Skeletal muscle cell (primary cell): ENCODE measurements at regions not wholly inside any gene's neighbourhood (a gene's known extent, or its start where the extent isn't known, plus 50 kb on each side); places are given as distances from the start of the nearest gene placed in this dataset.

Experiments
- DNase-seq: peaks from one replicate; pipeline ENCODE4 v3.0.0-alpha.2; 2010; ENCODE audit warnings: low read depth
- H3K4me3 ChIP-seq: 2 replicates; pipeline ENCODE4 v1.5.1; 2011; ENCODE audit warnings: low read depth, mild to moderate bottlenecking, control low read depth, low read length, moderate library complexity

GRCh38 chr4:4618847-4619246, 77.0 kb upstream of the STX18 start:
- DNase-seq, result no peak
- no peak overlapping the region for H3K4me3 ChIP-seq

- DNase-seq, result no peak
- H3K4me3 ChIP-seq, result no peak overlapping the region
Measured at GRCh38 chr4:4614925-4615678, 73.3 kb upstream of the STX18 start.

GRCh38 chr4:4613641-4614286, 71.9 kb upstream of the STX18 start:
- no peak for DNase-seq

GRCh38 chr4:4613126-4613465, 71.2 kb upstream of the STX18 start:
- no peak for DNase-seq
- H3K4me3 ChIP-seq, result no peak overlapping the region

More at GRCh38 chr4:4613641-4614286, 71.9 kb upstream of the STX18 start:
- H3K4me3 ChIP-seq, result no peak overlapping the region

GRCh38 chr4:4610672-4611071, 68.8 kb upstream of the STX18 start:
- no peak overlapping the region for H3K4me3 ChIP-seq
- no peak for DNase-seq

- no peak overlapping the region for H3K4me3 ChIP-seq
- no peak for DNase-seq
Measured at GRCh38 chr4:4609622-4610334, 67.9 kb upstream of the STX18 start.

GRCh38 chr4:4608214-4608537, 66.3 kb upstream of the STX18 start:
- DNase-seq, result no peak
- H3K4me3 ChIP-seq, result no peak overlapping the region

- no peak overlapping the region for H3K4me3 ChIP-seq
- DNase-seq, result no peak
Measured at GRCh38 chr4:4607336-4608213, 65.7 kb upstream of the STX18 start.

- DNase-seq, result no peak
- H3K4me3 ChIP-seq, result no peak overlapping the region
Measured at GRCh38 chr4:4606321-4606720, 64.5 kb upstream of the STX18 start.

GRCh38 chr4:4605849-4606248, 64.0 kb upstream of the STX18 start:
- DNase-seq, result no peak
- no peak overlapping the region for H3K4me3 ChIP-seq

GRCh38 chr4:4603592-4603991, 61.7 kb upstream of the STX18 start:
- no peak for DNase-seq
- no peak overlapping the region for H3K4me3 ChIP-seq

GRCh38 chr4:4603067-4603466, 61.2 kb upstream of the STX18 start:
- no peak for DNase-seq
- no peak overlapping the region for H3K4me3 ChIP-seq

GRCh38 chr4:4602468-4602867, 60.6 kb upstream of the STX18 start:
- H3K4me3 ChIP-seq, result no peak overlapping the region
- no peak for DNase-seq

GRCh38 chr4:4601803-4602369, 60.0 kb upstream of the STX18 start:
- no peak for DNase-seq
- H3K4me3 ChIP-seq, result no peak overlapping the region

GRCh38 chr4:4599481-4600275, 57.8 kb upstream of the STX18 start:
- no peak for DNase-seq

GRCh38 chr4:4598851-4599411, 57.1 kb upstream of the STX18 start:
- no peak for DNase-seq
- H3K4me3 ChIP-seq, result no peak overlapping the region

More at GRCh38 chr4:4599481-4600275, 57.8 kb upstream of the STX18 start:
- H3K4me3 ChIP-seq, result no peak overlapping the region

GRCh38 chr4:4596720-4597119, 54.9 kb upstream of the STX18 start:
- no peak overlapping the region for H3K4me3 ChIP-seq
- no peak for DNase-seq

- no peak for DNase-seq
- H3K4me3 ChIP-seq, result no peak overlapping the region
Measured at GRCh38 chr4:4595252-4595651, 53.4 kb upstream of the STX18 start.
